ENCODE measurements at regions not wholly inside any gene's neighbourhood (a gene's known extent, or its start where the extent isn't known, plus 50 kb on each side); places are given as distances from the start of the nearest gene placed in this dataset.

DNA sequence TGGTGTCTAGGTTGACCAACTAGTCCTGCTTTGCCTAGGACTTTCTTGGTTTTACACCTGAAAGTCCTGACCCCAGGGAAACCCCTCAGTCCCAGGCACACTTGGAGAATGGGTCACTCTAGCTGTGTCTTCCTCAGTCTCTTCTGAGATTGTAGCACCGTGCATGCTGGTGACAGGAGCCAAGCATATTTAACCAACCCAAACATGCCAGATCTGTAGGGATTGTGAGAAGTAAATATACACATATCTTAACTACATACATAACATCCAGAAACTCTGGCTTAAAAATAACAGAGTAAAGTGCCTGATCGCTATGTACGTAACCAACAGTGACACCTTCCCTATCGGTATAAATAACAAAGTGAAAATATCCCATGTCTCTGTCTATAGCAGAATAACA, 158.1 kb downstream of the HAPSTR1 start:
- H3K27me3 ChIP-seq (ENCODE audit: insufficient read depth, low read length), result no peaks in the 10 kb centered on the region
- no peak overlapping the region for H3K4me3 ChIP-seq (ENCODE audit: low read length in 2 of 2)
- H3K9me3 Mint-ChIP-seq, result peaks cover 0 to 6% (median 2%) of the 10 kb centered on the region in 8 donors
- H3K36me3 Mint-ChIP-seq, result no peaks in the 10 kb centered on the region
- no peak overlapping the region for H3K4me3 Mint-ChIP-seq
- no peak for DNase-seq
- H3K27me3 Mint-ChIP-seq, result peaks cover 4 to 6% of the 10 kb centered on the region in 2 donors
- no peak overlapping the region for H3K27ac ChIP-seq (ENCODE audit: low read depth, low read length)
- ChIA-PET CTCF (ENCODE audit: partially characterized antibody) (no interaction called here), POLR2A (ENCODE audit: partially characterized antibody) (no interaction called here)
- no peaks in the 10 kb centered on the region for H3K9me3 ChIP-seq (ENCODE audit: control insufficient read depth in 1 of 2, low read length in 2 of 2)
- intact Hi-C loops (cut with micrococcal nuclease), result no loop called here
- no peaks in the 10 kb centered on the region for H3K4me1 ChIP-seq (ENCODE audit: insufficient read depth, low read length)
- no peaks in the 10 kb centered on the region for H3K36me3 ChIP-seq (ENCODE audit: insufficient read depth, low read length)
- H3K27ac Mint-ChIP-seq, result no peak overlapping the region
- H3K4me1 Mint-ChIP-seq, result no peaks in the 10 kb centered on the region

DNA sequence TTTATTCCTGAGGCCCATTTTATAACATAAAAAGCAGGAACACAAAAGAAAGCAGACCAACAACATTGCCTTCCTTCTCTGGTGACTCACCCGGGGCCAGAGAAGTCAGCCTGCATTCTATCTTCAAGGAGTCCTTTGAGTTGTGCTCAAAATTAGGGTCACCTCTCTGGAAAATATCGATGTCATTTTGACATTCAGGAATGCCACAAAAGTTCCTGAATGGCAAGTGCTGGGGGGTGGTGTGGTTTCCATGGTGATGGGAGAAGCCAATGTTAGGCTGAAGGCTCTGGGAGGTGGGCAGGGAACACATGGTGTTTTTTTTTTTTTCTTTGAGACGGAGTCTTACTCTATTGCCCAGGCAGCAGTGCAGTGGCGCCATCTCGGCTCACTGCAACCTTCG, 159.6 kb downstream of the HAPSTR1 start:
- Mint-ChIP-seq H3K36me3 (no peaks in the 10 kb centered on the region), H3K27me3 (peaks cover 6 to 10% of the 10 kb centered on the region in 2 donors), H3K4me1 (no peaks in the 10 kb centered on the region), H3K9me3 (peaks cover 0 to 6% (median 2%) of the 10 kb centered on the region in 8 donors), H3K27ac (no peak overlapping the region), H3K4me3 (no peak overlapping the region)
- CTCF ChIA-PET (ENCODE audit: partially characterized antibody), result no interaction called here
- H3K27me3 ChIP-seq (ENCODE audit: insufficient read depth, low read length), result no peaks in the 10 kb centered on the region
- no peaks in the 10 kb centered on the region for H3K9me3 ChIP-seq (ENCODE audit: control insufficient read depth in 1 of 2, low read length in 2 of 2)
- intact Hi-C loops (cut with micrococcal nuclease), result no loop called here
- POLR2A ChIA-PET (ENCODE audit: partially characterized antibody), result no interaction called here
- no peak overlapping the region for H3K27ac ChIP-seq (ENCODE audit: low read depth, low read length)
- no peak overlapping the region for H3K4me3 ChIP-seq (ENCODE audit: low read length in 2 of 2)
- H3K36me3 ChIP-seq (ENCODE audit: insufficient read depth, low read length), result no peaks in the 10 kb centered on the region
- no peak for DNase-seq
- no peaks in the 10 kb centered on the region for H3K4me1 ChIP-seq (ENCODE audit: insufficient read depth, low read length)

DNA sequence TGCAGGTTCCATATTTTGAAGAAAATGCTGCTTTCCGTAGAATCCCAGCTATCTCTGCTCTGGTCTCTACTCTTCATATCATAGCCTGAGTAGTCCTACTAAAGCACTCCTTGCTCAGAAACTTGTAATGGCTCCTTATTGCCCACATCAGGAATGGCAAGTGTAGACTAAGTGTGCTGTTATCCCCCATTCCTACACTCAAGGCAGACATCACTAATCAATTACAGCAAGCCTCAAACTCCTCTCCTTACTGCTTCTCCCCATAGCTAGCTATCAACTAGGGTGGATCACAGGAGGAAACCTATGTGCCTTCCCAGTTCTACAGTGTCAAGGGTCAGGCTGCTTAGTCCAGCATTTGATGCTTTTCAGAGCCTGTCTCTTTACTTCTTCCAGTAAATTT, 163.4 kb downstream of the HAPSTR1 start:
- Histone ChIP-seq H3K4me1 (ENCODE audit: insufficient read depth, low read length) (no peaks in the 10 kb centered on the region), H3K9me3 (ENCODE audit: control insufficient read depth in 1 of 2, low read length in 2 of 2) (no peaks in the 10 kb centered on the region), H3K36me3 (ENCODE audit: insufficient read depth, low read length) (no peaks in the 10 kb centered on the region), H3K27me3 (ENCODE audit: insufficient read depth, low read length) (no peaks in the 10 kb centered on the region), H3K27ac (ENCODE audit: low read depth, low read length) (no peak overlapping the region), H3K4me3 (ENCODE audit: low read length in 2 of 2) (no peak overlapping the region)
- Mint-ChIP-seq H3K9me3 (peaks cover 0 to 6% (median 2%) of the 10 kb centered on the region in 8 donors), H3K4me3 (no peak overlapping the region), H3K36me3 (no peaks in the 10 kb centered on the region), H3K27me3 (peaks cover 15 to 20% of the 10 kb centered on the region in 2 donors), H3K4me1 (no peaks in the 10 kb centered on the region), H3K27ac (no peak overlapping the region)
- DNase-seq, result no peak
- CTCF ChIA-PET (ENCODE audit: partially characterized antibody), result interaction anchor here (1.0 kb wide), 1 partner anchor 10 kb away, joined by 3 read pairs; no protein-coding TSS in a partner anchor
- POLR2A ChIA-PET (ENCODE audit: partially characterized antibody), result no interaction called here
- intact Hi-C loops (cut with micrococcal nuclease), result no loop called here

DNA sequence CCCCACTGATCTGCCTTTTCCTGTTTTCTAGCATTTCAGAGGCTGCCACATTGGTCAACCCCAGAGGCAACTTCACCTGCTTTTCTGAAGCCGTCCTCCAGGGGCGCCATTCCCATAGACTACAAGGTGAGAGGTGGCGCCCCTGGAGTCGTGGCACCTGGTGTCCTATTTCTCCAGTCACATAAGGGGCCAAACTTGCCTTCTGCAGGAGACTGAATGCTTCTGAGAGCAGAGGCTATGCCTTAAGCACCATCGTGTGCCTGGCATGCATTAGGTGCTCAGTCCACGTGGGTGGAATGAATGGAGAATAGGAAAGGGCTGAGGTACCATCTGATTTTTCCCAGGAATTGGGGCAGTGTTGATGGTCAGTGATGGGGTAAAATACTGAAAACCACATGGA, 164.8 kb downstream of the HAPSTR1 start:
- Mint-ChIP-seq H3K27ac (no peak overlapping the region), H3K4me3 (no peak overlapping the region), H3K27me3 (peaks cover 15 to 23% of the 10 kb centered on the region in 2 donors), H3K36me3 (no peaks in the 10 kb centered on the region), H3K9me3 (peaks cover 0 to 6% (median 3%) of the 10 kb centered on the region in 8 donors), H3K4me1 (no peaks in the 10 kb centered on the region)
- POLR2A ChIA-PET (ENCODE audit: partially characterized antibody), result no interaction called here
- CTCF ChIA-PET (ENCODE audit: partially characterized antibody), result no interaction called here
- no peaks in the 10 kb centered on the region for H3K4me1 ChIP-seq (ENCODE audit: insufficient read depth, low read length)
- no peaks in the 10 kb centered on the region for H3K27me3 ChIP-seq (ENCODE audit: insufficient read depth, low read length)
- no peaks in the 10 kb centered on the region for H3K36me3 ChIP-seq (ENCODE audit: insufficient read depth, low read length)
- no peak overlapping the region for H3K27ac ChIP-seq (ENCODE audit: low read depth, low read length)
- H3K4me3 ChIP-seq (ENCODE audit: low read length in 2 of 2), result no peak overlapping the region
- intact Hi-C loops (cut with micrococcal nuclease), result no loop called here
- no peaks in the 10 kb centered on the region for H3K9me3 ChIP-seq (ENCODE audit: control insufficient read depth in 1 of 2, low read length in 2 of 2)
- no peak for DNase-seq

DNA sequence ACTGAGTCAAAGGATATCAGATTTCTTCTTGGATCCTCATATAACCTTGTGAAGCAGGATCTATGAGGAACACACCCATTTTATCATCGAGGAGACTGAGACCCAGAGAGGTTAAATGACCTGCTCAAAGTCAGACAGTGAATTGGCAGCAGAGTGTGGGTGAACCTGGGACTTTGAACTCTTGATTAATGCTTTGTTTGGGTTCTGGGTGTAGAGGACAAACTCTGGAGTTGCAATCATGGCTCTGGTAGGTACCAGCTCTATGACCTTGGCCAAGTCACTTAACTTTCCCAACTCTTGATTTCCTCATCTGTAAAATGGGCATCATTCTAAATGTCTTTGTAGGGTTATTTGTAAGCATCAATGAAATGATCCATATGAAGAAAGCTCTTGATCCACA, 166.4 kb downstream of the HAPSTR1 start:
- ChIA-PET POLR2A (ENCODE audit: partially characterized antibody) (no interaction called here), CTCF (ENCODE audit: partially characterized antibody) (interaction anchor here (1.1 to 1.4 kb wide), 2 partner anchors 10 to 13 kb away, joined by 3 read pairs; no protein-coding TSS in a partner anchor)
- Histone ChIP-seq H3K4me3 (ENCODE audit: low read length in 2 of 2) (no peak overlapping the region), H3K4me1 (ENCODE audit: insufficient read depth, low read length) (no peaks in the 10 kb centered on the region), H3K36me3 (ENCODE audit: insufficient read depth, low read length) (no peaks in the 10 kb centered on the region), H3K27me3 (ENCODE audit: insufficient read depth, low read length) (no peaks in the 10 kb centered on the region), H3K27ac (ENCODE audit: low read depth, low read length) (no peak overlapping the region), H3K9me3 (ENCODE audit: control insufficient read depth in 1 of 2, low read length in 2 of 2) (no peaks in the 10 kb centered on the region)
- Mint-ChIP-seq H3K27ac (no peak overlapping the region), H3K36me3 (no peaks in the 10 kb centered on the region), H3K4me3 (no peak overlapping the region), H3K27me3 (peaks cover 13 to 17% of the 10 kb centered on the region in 2 donors), H3K9me3 (peaks cover 0 to 5% (median 2%) of the 10 kb centered on the region in 8 donors), H3K4me1 (no peaks in the 10 kb centered on the region)
- DNase-seq, result no peak
- intact Hi-C loops (cut with micrococcal nuclease), result no loop called here

DNA sequence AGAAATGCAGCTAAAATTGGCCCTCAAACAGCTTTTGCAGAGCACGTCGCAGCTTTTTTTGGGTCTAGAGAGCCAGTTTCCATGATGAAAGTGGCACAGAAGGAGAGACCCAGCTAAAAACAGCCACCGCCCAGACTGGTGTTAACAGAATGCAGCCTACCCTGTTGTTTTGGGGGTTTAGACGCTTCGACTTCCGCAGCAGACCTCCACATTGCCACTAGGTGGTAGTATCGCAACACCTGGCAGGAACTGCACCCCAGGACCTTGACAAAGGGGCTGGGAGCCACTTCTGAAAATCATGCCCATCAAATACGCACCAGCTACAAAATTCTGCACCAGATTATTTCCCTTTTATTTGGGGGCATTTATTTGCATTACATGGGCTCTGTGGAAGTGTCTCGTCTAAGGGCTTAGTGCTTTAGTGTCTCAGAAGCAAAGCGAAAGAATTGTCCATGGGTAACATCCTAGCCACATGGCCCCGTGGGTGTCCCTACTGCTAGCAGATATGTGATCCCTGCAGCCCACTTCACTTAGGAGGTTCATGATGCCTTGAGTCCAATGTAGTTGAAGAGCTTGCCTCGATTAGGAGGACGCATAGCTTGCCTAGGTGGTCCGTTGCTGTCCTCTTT, 167.1 kb downstream of the HAPSTR1 start:
- Mint-ChIP-seq H3K36me3 (no peaks in the 10 kb centered on the region), H3K4me1 (no peaks in the 10 kb centered on the region), H3K27ac (no peak overlapping the region), H3K9me3 (peaks cover 0 to 5% (median 1%) of the 10 kb centered on the region in 8 donors), H3K27me3 (peaks cover 13 to 17% of the 10 kb centered on the region in 2 donors), H3K4me3 (no peak overlapping the region)
- Histone ChIP-seq H3K4me1 (ENCODE audit: insufficient read depth, low read length) (no peaks in the 10 kb centered on the region), H3K27me3 (ENCODE audit: insufficient read depth, low read length) (no peaks in the 10 kb centered on the region), H3K27ac (ENCODE audit: low read depth, low read length) (no peak overlapping the region), H3K4me3 (ENCODE audit: low read length in 2 of 2) (no peak overlapping the region), H3K9me3 (ENCODE audit: control insufficient read depth in 1 of 2, low read length in 2 of 2) (no peaks in the 10 kb centered on the region), H3K36me3 (ENCODE audit: insufficient read depth, low read length) (no peaks in the 10 kb centered on the region)
- POLR2A ChIA-PET (ENCODE audit: partially characterized antibody), result no interaction called here
- intact Hi-C loops (cut with micrococcal nuclease), result no loop called here
- no peak for DNase-seq
- CTCF ChIA-PET (ENCODE audit: partially characterized antibody), result interaction anchor here (1.1 kb wide), 1 partner anchor 9 kb away, joined by 3 read pairs; no protein-coding TSS in a partner anchor

DNA sequence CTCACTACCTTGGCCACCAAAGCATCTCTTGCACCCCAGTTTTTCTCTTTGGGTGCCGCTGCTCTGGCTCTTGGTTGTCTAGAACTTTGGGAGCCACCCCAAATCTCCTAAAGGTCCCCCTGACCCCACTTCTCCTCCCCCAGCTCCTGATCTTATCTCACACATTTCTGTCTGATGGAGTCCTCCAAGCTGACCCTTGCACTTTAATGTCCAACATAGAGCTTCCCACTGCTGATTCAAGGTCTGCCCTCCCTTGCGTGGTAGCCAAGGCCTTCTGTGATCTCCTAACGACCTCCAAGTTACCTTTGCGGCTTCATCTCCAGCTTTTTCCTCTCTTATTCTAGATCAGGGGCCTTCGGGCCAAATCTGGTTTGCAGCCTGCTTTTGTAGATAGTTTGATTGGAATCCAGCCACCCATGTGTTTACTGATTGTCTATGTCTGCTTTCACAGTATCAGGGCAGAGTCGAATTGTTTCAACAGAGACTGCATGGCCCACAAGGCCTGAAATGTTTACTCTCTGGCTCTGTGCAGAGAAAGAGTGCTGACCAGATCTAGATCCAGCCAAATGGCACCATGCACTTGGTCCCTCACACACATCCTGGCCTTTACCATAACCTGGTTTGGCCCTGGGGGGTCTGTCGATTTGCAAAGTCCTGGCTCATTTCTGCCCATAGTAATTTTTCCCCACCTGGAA, 168.6 kb downstream of the HAPSTR1 start:
- no peaks in the 10 kb centered on the region for H3K4me1 Mint-ChIP-seq

More for the DNA sequence above, 168.6 kb downstream of the HAPSTR1 start:
- ChIA-PET POLR2A (ENCODE audit: partially characterized antibody) (no interaction called here), CTCF (ENCODE audit: partially characterized antibody) (no interaction called here)
- H3K9me3 ChIP-seq (ENCODE audit: control insufficient read depth in 1 of 2, low read length in 2 of 2), result no peaks in the 10 kb centered on the region
- Mint-ChIP-seq H3K36me3 (no peaks in the 10 kb centered on the region), H3K27ac (no peak overlapping the region), H3K4me3 (no peak overlapping the region), H3K27me3 (peaks cover 13 to 17% of the 10 kb centered on the region in 2 donors), H3K9me3 (peaks cover 0 to 5% (median 0%) of the 10 kb centered on the region in 8 donors)
- H3K27me3 ChIP-seq (ENCODE audit: insufficient read depth, low read length), result no peaks in the 10 kb centered on the region
- H3K4me3 ChIP-seq (ENCODE audit: low read length in 2 of 2), result no peak overlapping the region
- DNase-seq, result no peak
- no peaks in the 10 kb centered on the region for H3K4me1 ChIP-seq (ENCODE audit: insufficient read depth, low read length)
- intact Hi-C loops (cut with micrococcal nuclease), result no loop called here
- no peak overlapping the region for H3K27ac ChIP-seq (ENCODE audit: low read depth, low read length)
- no peaks in the 10 kb centered on the region for H3K36me3 ChIP-seq (ENCODE audit: insufficient read depth, low read length)
